GM12865 (cell line): ENCODE measurements at regions not wholly inside any gene's neighbourhood (a gene's known extent, or its start where the extent isn't known, plus 50 kb on each side); places are given as distances from the start of the nearest gene placed in this dataset.

Experiments
- DNase-seq: peaks from one replicate; pipeline ENCODE4 v3.0.0; 2010; ENCODE audit warnings: low read depth
- H3K4me3 ChIP-seq: 2 replicates; pipeline ENCODE4 v1.5.1; 2011; ENCODE audit warnings: mild to moderate bottlenecking, low read depth, low read length, control low read depth
- CTCF ChIP-seq: IDR thresholded peaks from 2 replicates; pipeline ENCODE4 v1.5.1; 2011; ENCODE audit warnings: low read length, control low read depth, low read depth, inconsistent platforms; ENCODE audit not compliant: insufficient read depth; ENCODE audit errors: missing control alignments

GRCh38 chr22:48424201-48424627, 1403.5 kb downstream of the BRD1 start:
- DNase-seq: no peak
- no peak for TF ChIP-seq CTCF
- no peak overlapping the region for H3K4me3 ChIP-seq

- DNase-seq: no peak
- no peak for TF ChIP-seq CTCF
- no peak overlapping the region for H3K4me3 ChIP-seq
Measured at GRCh38 chr22:48423481-48423911, 1404.2 kb downstream of the BRD1 start.

GRCh38 chr22:48422900-48423480, 1404.7 kb downstream of the BRD1 start:
- no peak overlapping the region for H3K4me3 ChIP-seq
- no peak for DNase-seq
- TF ChIP-seq CTCF: no peak

- TF ChIP-seq CTCF: no peak
- no peak overlapping the region for H3K4me3 ChIP-seq
- DNase-seq: no peak
Measured at GRCh38 chr22:48418831-48419230, 1408.8 kb downstream of the BRD1 start.

GRCh38 chr22:48417225-48418070, 1410.2 kb downstream of the BRD1 start:
- TF ChIP-seq CTCF: no peak
- no peak for DNase-seq
- H3K4me3 ChIP-seq: no peak overlapping the region

GRCh38 chr22:48416396-48417224, 1411.1 kb downstream of the BRD1 start:
- H3K4me3 ChIP-seq: no peak overlapping the region
- TF ChIP-seq CTCF: no peak
- DNase-seq: no peak
